ENCODE measurements at regions not wholly inside any gene's neighbourhood (a gene's known extent, or its start where the extent isn't known, plus 50 kb on each side); places are given as distances from the start of the nearest gene placed in this dataset.
"Not testable (repeated sequence)": the region's sequence is repeated elsewhere in the genome, so short reads cannot be mapped to it uniquely, and the experiment has no call there.

- DNase-seq (ENCODE audit: low read depth), result no peak
These were observed 1229.4 kb upstream of the FAM98A start for GRCh38 chr2:34828481-34828880.

- no peak for DNase-seq (ENCODE audit: low read depth)
These were observed 1228.3 kb upstream of the FAM98A start for GRCh38 chr2:34827398-34827797.

GRCh38 chr2:34825686-34826085, 1226.6 kb upstream of the FAM98A start:
- DNase-seq (ENCODE audit: low read depth), result no peak

- no peak for DNase-seq (ENCODE audit: low read depth)
These were observed 1223.5 kb upstream of the FAM98A start for GRCh38 chr2:34822616-34823015.

GRCh38 chr2:34815052-34815741, 1216.1 kb upstream of the FAM98A start:
- no peak for DNase-seq (ENCODE audit: low read depth)

- DNase-seq (ENCODE audit: low read depth), result no peak
These were observed 1211.4 kb upstream of the FAM98A start for GRCh38 chr2:34810456-34810855.

- no peak for DNase-seq (ENCODE audit: low read depth)
These were observed 1209.3 kb upstream of the FAM98A start for GRCh38 chr2:34808426-34808825.

- no peak for DNase-seq (ENCODE audit: low read depth)
These were observed 1207.8 kb upstream of the FAM98A start for GRCh38 chr2:34806891-34807290.

- no peak for DNase-seq (ENCODE audit: low read depth)
These were observed 1207.3 kb upstream of the FAM98A start for GRCh38 chr2:34806396-34806795.

GRCh38 chr2:34799556-34799955, 1200.5 kb upstream of the FAM98A start:
- DNase-seq (ENCODE audit: low read depth), result no peak

- not testable (repeated sequence) for DNase-seq (ENCODE audit: low read depth)
These were observed 1196.5 kb upstream of the FAM98A start for GRCh38 chr2:34795586-34795985.

- DNase-seq (ENCODE audit: low read depth), result no peak
These were observed 1190.1 kb upstream of the FAM98A start for GRCh38 chr2:34789169-34789568.

- no peak for DNase-seq (ENCODE audit: low read depth)
These were observed 1188.2 kb upstream of the FAM98A start for GRCh38 chr2:34787341-34787740.

- DNase-seq (ENCODE audit: low read depth), result no peak
These were observed 1186.2 kb upstream of the FAM98A start for GRCh38 chr2:34785206-34785785.

- DNase-seq (ENCODE audit: low read depth), result no peak
These were observed 1185.6 kb upstream of the FAM98A start for GRCh38 chr2:34784701-34785100.

- not testable (repeated sequence) for DNase-seq (ENCODE audit: low read depth)
These were observed 1151.6 kb upstream of the FAM98A start for GRCh38 chr2:34750742-34751141.

GRCh38 chr2:34747643-34748042, 1148.5 kb upstream of the FAM98A start:
- DNase-seq (ENCODE audit: low read depth), result no peak

- no peak for DNase-seq (ENCODE audit: low read depth)
These were observed 1139.6 kb upstream of the FAM98A start for GRCh38 chr2:34738691-34739090.

- DNase-seq (ENCODE audit: low read depth), result no peak
These were observed 1138.0 kb upstream of the FAM98A start for GRCh38 chr2:34737146-34737545.

GRCh38 chr2:34736482-34736881, 1137.4 kb upstream of the FAM98A start:
- DNase-seq (ENCODE audit: low read depth), result no peak

- no peak for DNase-seq (ENCODE audit: low read depth)
These were observed 1135.6 kb upstream of the FAM98A start for GRCh38 chr2:34734662-34735061.

- no peak for DNase-seq (ENCODE audit: low read depth)
These were observed 1134.9 kb upstream of the FAM98A start for GRCh38 chr2:34734042-34734441.

- DNase-seq (ENCODE audit: low read depth), result no peak
These were observed 1132.2 kb upstream of the FAM98A start for GRCh38 chr2:34731292-34731691.

GRCh38 chr2:34729845-34730244, 1130.7 kb upstream of the FAM98A start:
- no peak for DNase-seq (ENCODE audit: low read depth)

Measured in M059J (cell line).